GM12891 (cell line): ENCODE measurements at regions not wholly inside any gene's neighbourhood (a gene's known extent, or its start where the extent isn't known, plus 50 kb on each side); places are given as distances from the start of the nearest gene placed in this dataset.

Experiments used
- DNase-seq: peaks from one replicate; pipeline ENCODE4 v3.0.0; 2011; ENCODE audit warnings: low spot score; ENCODE audit not compliant: insufficient read length
- FAIRE-seq: peaks from 2 replicates; lab custom pipeline; 2011; peaks lifted over from hg19 to GRCh38; lab: Jason Lieb, UNC
- PAX5 ChIP-seq: IDR thresholded peaks from 2 replicates; pipeline ENCODE4 v1.6.1; 2011; ENCODE audit warnings: low read length, moderate library complexity, mild to moderate bottlenecking; ENCODE audit not compliant: insufficient read depth, severe bottlenecking
- POLR2A ChIP-seq: IDR thresholded peaks from 2 replicates; pipeline ENCODE4 v1.6.1; 2011; ENCODE audit warnings: low read depth, low read length, control low read depth
- POLR2AphosphoS5 ChIP-seq: IDR thresholded peaks from 2 replicates; pipeline ENCODE4 v1.6.1; 2011; ENCODE audit warnings: low read depth, low read length, control low read depth
- POU2F2 ChIP-seq: IDR thresholded peaks from 2 replicates; pipeline ENCODE4 v1.6.1; 2011; ENCODE audit warnings: low read depth, mild to moderate bottlenecking, control low read depth, low read length, moderate library complexity
- SPI1 ChIP-seq: IDR thresholded peaks from 2 replicates; pipeline ENCODE4 v1.6.1; 2011; ENCODE audit warnings: low read depth, low read length, control low read depth
- TAF1 ChIP-seq: IDR thresholded peaks from 2 replicates; pipeline ENCODE4 v1.6.1; 2011; ENCODE audit warnings: low read depth, low read length, control low read depth

DNA sequence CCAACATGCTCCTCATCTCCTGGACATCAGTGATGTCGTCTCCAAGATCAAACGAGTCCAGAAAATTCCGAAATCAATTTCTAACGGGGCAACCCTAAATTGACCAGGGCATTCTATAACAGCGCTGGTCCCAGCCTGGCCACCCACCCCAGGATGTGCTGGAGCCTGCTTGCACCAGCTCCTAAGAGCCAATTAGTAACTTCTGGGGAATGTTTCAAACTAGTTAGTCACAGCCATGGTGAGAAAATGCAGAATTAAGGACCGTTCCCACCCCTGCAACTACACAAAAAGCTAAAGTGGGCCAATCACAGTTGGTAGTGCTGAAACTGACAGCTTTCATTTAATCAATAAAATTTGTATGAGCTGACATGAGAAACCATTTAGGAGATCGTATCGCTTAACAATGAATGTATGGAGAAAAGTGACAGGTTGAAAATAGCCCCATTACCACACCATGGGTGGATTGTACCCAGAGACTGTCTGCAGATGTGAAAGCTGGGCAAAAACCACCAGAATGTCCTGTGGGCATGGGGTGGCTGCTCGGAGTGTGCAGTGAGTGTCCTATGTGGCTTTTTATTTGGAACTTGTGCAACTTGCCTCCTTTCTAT lies 165.7 kb upstream of the AFDN start:
- DNase-seq, result no peak
- no peak for FAIRE-seq
- TF ChIP-seq SPI1, result no peak
- TF ChIP-seq PAX5, result no peak
- TF ChIP-seq POLR2A, result no peak
- TF ChIP-seq POU2F2, result no peak
- no peak for TF ChIP-seq POLR2AphosphoS5
- TF ChIP-seq TAF1, result no peak

DNA sequence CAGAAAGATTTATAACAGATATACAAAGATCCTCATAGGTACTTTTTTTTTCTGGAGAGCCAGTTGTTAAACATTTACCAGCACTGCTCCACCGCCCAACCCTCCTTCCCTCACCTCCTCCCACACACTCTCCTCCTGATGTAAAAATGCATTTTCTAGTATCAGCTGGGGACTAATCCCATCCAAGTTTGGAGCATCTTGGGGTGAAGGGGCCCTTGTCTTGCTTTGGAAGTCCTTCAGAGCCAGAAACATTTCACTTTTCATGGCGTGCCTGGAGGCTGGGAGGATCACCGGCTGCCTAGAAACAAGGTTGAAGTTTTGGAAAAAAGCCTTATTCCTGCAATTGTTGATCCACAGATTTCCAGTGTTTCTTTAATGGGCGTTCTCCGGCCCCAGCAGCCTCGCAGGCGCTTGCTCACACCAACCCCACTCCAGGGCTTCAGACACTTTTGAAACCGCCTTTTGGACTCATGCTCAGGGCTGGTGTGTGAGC lies 165.1 kb upstream of the AFDN start:
- FAIRE-seq (no peak), DNase-seq (no peak)
- TF ChIP-seq SPI1, result no peak
- no peak for TF ChIP-seq TAF1
- no peak for TF ChIP-seq POLR2A
- no peak for TF ChIP-seq POLR2AphosphoS5
- TF ChIP-seq POU2F2, result no peak
- no peak for TF ChIP-seq PAX5

DNA sequence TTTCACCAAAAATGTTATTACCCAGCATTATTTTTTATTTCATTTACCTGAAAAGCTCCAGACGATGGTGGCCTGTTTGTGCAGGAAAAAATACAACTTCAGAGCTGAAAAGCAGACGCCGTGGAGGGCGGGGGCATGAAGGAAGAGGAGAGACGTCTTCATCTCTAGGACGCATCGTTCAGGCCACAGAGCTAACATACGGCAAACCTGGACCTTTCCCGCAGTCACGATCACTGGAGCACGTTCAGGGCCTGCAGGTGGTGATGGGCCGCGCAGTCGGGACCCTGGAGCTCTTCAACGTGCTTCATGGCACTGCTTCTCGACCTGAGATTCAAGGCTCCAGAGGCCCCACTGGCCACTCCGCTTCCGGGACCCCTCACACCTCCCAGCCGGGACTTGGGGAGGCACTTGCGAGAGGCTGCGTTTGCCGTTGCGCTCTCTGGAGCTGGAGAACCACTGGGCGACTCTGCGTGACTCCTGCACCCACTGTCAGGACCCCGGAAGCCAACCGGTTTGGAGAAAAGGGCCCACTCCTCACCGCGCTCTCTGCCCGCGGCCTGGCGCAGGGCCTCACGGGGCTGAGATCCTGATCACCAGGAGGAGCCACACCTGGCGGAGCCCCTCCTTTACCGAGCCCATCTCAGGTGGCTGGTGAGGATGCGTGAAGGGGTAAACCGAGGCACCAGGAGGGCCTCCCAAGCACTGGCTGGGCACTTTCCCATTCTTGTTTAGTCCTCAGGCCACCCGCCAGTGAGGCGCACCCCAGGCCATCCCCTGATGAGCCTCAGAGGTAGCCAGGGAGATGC lies 164.4 kb upstream of the AFDN start:
- no peak for FAIRE-seq

DNA sequence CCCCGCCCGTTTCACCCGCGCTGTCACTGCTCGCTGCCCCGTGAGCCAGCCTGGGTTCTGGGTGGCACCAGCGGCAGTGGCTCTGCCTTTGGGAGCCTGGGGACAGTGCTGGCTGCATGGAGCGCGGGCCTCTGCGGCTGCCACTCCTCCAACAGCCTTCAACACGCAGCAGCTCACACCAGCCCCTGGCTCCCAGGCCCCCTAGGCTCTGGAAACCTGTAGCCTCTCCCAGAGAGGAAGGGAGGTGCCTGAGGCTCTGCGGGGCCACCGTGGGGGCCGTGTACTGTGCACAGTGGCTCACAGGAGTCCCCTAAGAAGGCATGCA lies 163.9 kb upstream of the AFDN start:
- TF ChIP-seq PAX5, result no peak
- no peak for TF ChIP-seq SPI1
- no peak for TF ChIP-seq POLR2A
- no peak for TF ChIP-seq POLR2AphosphoS5
- TF ChIP-seq TAF1, result no peak
- TF ChIP-seq POU2F2, result no peak
- FAIRE-seq (no peak), DNase-seq (no peak)

More for the DNA sequence above, 164.4 kb upstream of the AFDN start:
- DNase-seq, result no peak
- no peak for TF ChIP-seq POU2F2
- TF ChIP-seq SPI1, result no peak
- no peak for TF ChIP-seq POLR2A
- TF ChIP-seq POLR2AphosphoS5, result no peak
- TF ChIP-seq PAX5, result no peak
- TF ChIP-seq TAF1, result no peak

DNA sequence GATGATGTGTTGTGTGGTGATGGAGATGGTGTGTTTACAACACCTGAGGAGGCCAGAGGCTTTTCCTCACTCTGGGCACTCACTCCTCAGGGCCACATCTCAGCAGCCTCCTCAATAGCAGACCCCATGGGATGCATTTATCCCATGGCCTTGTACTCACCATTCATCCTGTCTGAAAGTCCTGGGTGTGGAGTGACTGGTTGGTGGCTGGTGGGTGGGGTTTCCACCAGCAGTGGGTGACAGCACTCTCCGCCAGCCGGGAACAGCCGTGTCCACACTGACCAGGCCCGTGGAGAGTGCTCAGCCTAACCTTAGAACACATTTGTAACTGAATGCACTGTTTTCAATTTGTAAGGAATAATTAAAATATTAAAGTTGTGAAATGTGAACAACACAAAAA lies 163.4 kb upstream of the AFDN start:
- DNase-seq, result no peak
- TF ChIP-seq POLR2AphosphoS5 (no peak), PAX5 (no peak), TAF1 (no peak), SPI1 (no peak), POU2F2 (no peak)
- FAIRE-seq, result no peak

DNA sequence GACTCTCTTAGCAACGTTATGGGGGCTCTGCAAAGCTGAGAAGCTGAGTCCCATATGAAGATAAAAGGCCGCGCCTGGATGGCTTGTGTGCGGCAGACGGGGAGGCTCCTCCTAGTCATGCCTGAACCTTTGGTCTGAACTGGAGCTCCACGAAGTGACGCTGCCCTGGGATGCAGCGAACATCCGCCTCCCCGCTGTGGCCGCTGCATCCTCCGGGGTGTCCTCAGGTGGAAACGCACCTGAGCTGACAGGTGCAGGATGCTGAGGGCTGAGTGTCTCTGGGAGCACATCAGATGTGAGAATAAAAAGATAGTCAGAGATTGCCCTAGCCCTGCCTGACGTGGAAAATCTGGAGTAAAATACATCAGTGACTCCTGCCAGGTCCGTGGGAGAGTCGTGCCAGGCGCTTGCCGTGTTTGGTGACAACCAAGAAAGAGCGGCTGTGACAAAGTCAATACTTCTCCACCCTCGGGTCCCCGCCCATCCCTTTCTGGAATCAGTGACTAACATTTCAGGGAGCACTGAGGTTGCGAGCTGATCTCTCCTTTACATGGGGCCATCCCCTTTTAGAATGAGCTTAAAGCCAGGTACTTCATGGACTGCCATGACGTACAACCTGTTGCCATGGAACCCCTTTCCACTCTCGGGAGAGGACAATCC lies 162.8 kb upstream of the AFDN start:
- DNase-seq (no peak), FAIRE-seq (no peak)
- TF ChIP-seq TAF1, result no peak
- TF ChIP-seq POLR2A, result no peak
- TF ChIP-seq PAX5, result no peak
- TF ChIP-seq POU2F2, result no peak
- TF ChIP-seq SPI1, result no peak
- no peak for TF ChIP-seq POLR2AphosphoS5

DNA sequence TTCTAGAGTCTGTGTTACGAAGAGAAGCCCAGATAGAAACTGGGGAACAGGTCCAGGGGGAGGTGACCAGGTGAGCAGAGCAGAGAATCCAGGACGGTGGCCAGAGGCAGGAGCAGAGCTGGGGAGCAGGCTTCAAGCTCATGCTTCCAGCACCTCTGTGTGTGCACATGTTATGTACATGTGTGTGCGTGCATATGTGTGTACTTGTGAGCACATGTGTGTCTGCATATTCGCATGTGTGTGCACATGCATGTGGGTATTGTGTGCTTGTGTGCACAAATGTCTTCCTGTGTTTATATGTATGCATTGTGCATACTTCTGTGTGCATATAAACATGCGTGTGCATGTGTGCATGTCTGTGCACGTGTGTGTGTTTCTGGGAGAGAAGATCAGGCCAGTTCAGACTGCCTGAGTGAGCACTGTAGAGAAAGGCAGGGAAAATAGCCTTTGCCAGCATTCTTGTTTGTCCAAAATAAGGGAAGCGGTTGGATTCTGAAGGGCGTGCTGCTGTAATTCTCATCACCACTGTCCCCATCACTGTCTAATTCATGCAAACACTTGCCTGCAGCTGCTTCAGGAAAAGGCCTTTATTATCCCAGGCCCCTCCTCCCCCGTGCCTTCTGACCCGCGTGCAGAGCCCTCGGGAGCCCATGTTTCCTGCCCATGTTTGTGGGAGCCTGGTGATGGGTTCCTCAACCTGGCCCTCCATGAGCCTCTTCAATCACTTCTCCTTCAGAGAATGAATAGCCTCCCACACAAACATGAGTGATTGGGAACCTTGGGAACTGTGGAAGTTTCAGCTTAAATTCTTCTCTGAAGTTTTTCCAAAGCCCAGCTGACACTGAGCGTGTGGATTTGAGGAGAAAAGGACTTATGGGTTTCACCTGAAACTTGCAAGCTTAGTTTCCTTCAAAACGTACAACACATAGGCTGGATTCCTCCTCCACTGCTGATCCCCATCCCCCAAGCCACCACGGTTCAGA lies 161.7 kb upstream of the AFDN start:
- TF ChIP-seq POLR2A (no peak), SPI1 (no peak), PAX5 (no peak), TAF1 (no peak), POLR2AphosphoS5 (no peak), POU2F2 (no peak)
- DNase-seq (no peak), FAIRE-seq (no peak)

DNA sequence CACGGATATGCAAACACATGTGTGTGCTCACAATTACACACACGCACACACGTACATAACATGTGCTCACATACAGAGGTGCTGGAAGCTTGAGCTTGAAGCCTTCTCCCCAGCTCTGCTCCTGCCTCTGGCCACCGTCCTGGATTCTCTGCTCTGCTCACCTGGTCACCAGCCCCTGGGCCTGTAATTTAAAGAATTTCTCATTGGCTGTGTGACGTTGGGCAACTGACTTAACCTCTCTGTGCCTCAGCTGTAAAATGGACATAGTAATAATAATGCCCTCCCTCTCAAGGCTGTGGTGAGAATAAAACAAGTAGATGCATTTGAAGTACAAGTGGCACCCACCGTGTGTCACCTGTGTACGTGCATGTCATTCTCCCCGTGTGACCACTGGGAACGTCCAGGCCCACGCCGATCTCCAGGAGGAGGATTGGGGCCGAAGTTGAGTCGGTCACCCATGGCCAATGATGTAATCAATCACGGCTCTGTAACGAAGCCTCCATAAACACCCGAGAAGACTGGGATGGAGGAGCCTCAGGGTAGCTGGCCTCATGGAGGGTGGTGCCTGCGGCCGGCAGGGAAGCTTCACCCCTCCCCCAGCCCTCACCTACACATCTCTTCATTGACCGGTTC lies 160.9 kb upstream of the AFDN start:
- no peak for FAIRE-seq
- TF ChIP-seq POU2F2 (no peak), PAX5 (no peak), TAF1 (no peak), POLR2AphosphoS5 (no peak), SPI1 (no peak), POLR2A (no peak)
- DNase-seq, result no peak
